Fibroblast of lung (primary cell): ENCODE measurements at regions not wholly inside any gene's neighbourhood (a gene's known extent, or its start where the extent isn't known, plus 50 kb on each side); places are given as distances from the start of the nearest gene placed in this dataset.

Source experiments
- CTCF ChIP-seq, 2 donors: IDR thresholded peaks in 1 of 2; conservative IDR thresholded peaks in 1 of 2; 1 replicate in 1 of 2; 2 replicates in 1 of 2; pipeline ENCODE4 v1.5.1; 2011 to 2012; ENCODE audit warnings: low read length in 2 of 2, control low read depth in 1 of 2, inconsistent platforms in 1 of 2, low read depth in 1 of 2, mild to moderate bottlenecking in 1 of 2
- EZH2 ChIP-seq: IDR thresholded peaks from 2 replicates; pipeline ENCODE4 v1.5.1; 2012; ENCODE audit warnings: low read length, control low read depth, mild to moderate bottlenecking; ENCODE audit errors: missing control alignments

- TF ChIP-seq CTCF (conservative IDR thresholded peaks at IDR 0.05 in 1 of 2, IDR thresholded peaks at IDR 0.05 in 1 of 2; ENCODE audit: low read depth in 1 of 2, low read length in 2 of 2) (no peak), EZH2 (no peak)
These were observed 63.2 kb upstream of the RPS23 start for GRCh38 chr5:82341325-82341724.
